Lower leg skin (tissue), 4 donors: ENCODE measurements at regions not wholly inside any gene's neighbourhood (a gene's known extent, or its start where the extent isn't known, plus 50 kb on each side); places are given as distances from the start of the nearest gene placed in this dataset.

Source experiments
- DNase-seq, 2 donors: peaks; one replicate each; pipeline ENCODE4 v3.0.0-alpha.2; 2019; ENCODE audit warnings: low spot score in 2 of 2
- H3K4me3 ChIP-seq: fragments of 200-600 bp; sonication (generic); 2 replicates; pipeline ENCODE4 v1.5.1; 2017; ENCODE audit warnings: mild to moderate bottlenecking, low read depth; ENCODE audit not compliant: poor library complexity, severe bottlenecking
- CTCF ChIP-seq, 3 donors: fragments of 450-650 bp; IDR thresholded peaks; one replicate each; pipeline ENCODE4 v1.5.1; 2016; ENCODE audit warnings: antibody characterized with exemption in 3 of 3, mild to moderate bottlenecking in 3 of 3, moderate library complexity in 2 of 3
- POLR2A ChIP-seq, 2 donors: fragments of 450-650 bp; IDR thresholded peaks; one replicate each; pipeline ENCODE4 v1.6.1; 2016 to 2017; ENCODE audit warnings: antibody characterized with exemption in 2 of 2, mild to moderate bottlenecking in 1 of 2, moderate library complexity in 1 of 2
- WGBS, 2 donors: methylation state at CpG; one replicate each; pipeline ENCODE4 v1.1.5; 2018; 5-methylcytosine and 5-hydroxymethylcytosine counted together
- intact Hi-C: fragments of 100-400 bp; cut with DNase I; formaldehyde crosslinking; loops from one replicate; pipeline ENCODE4 v1.15.0; 2023; ENCODE audit warnings: low total_unique reads

- no peak overlapping the region for H3K4me3 ChIP-seq
- intact Hi-C loops: no loop called here
- no peak for DNase-seq
- 88 to 94% methylated on average over 10 of the region's 10 CpGs for WGBS, 2 donors
- TF ChIP-seq CTCF (IDR thresholded peaks at IDR 0.05): no peak
- no peak for TF ChIP-seq POLR2A (IDR thresholded peaks at IDR 0.05)
These were observed 92.4 kb downstream of the GLI2 start for GRCh38 chr2:120828066-120828465.

GRCh38 chr2:120828829-120829632, 93.4 kb downstream of the GLI2 start:
- DNase-seq: no peak
- WGBS, 2 donors: 90 to 93% methylated on average over 14 of the region's 14 CpGs
- no peak for TF ChIP-seq POLR2A (IDR thresholded peaks at IDR 0.05)
- no peak for TF ChIP-seq CTCF (IDR thresholded peaks at IDR 0.05)
- no peak overlapping the region for H3K4me3 ChIP-seq
- intact Hi-C loops: no loop called here

- TF ChIP-seq POLR2A (IDR thresholded peaks at IDR 0.05) (no peak), CTCF (IDR thresholded peaks at IDR 0.05) (no peak)
These were observed 94.0 kb downstream of the GLI2 start for GRCh38 chr2:120829633-120830025.

GRCh38 chr2:120830096-120830830, 94.6 kb downstream of the GLI2 start:
- no peak for DNase-seq
- no peak overlapping the region for H3K4me3 ChIP-seq
- WGBS, 2 donors: 86 to 90% methylated on average over 8 to 10 of the region's 11 CpGs
- TF ChIP-seq POLR2A (IDR thresholded peaks at IDR 0.05) (no peak), CTCF (IDR thresholded peaks at IDR 0.05) (no peak)
- intact Hi-C loops: no loop called here

More at GRCh38 chr2:120829633-120830025, 94.0 kb downstream of the GLI2 start:
- no peak for DNase-seq
- WGBS, 2 donors: 94 to 97% methylated on average over 6 of the region's 6 CpGs
- intact Hi-C loops: no loop called here
- no peak overlapping the region for H3K4me3 ChIP-seq

GRCh38 chr2:120831086-120831485, 95.4 kb downstream of the GLI2 start:
- TF ChIP-seq POLR2A (IDR thresholded peaks at IDR 0.05): no peak
- TF ChIP-seq CTCF (IDR thresholded peaks at IDR 0.05): no peak
- intact Hi-C loops: no loop called here
- no peak overlapping the region for H3K4me3 ChIP-seq
- 21 to 23% methylated on average over 2 of the region's 2 CpGs for WGBS, 2 donors
- no peak for DNase-seq
